SU-DHL-6 (cell line): ENCODE measurements at regions not wholly inside any gene's neighbourhood (a gene's known extent, or its start where the extent isn't known, plus 50 kb on each side); places are given as distances from the start of the nearest gene placed in this dataset.

ENCODE experiments used
- EZH2phosphoT487 ChIP-seq: fragments of 200-600 bp; sonication (generic), shearing (Covaris generic); conservative IDR thresholded peaks from 2 replicates; pipeline ENCODE4 v1.6.1; 2018; ENCODE audit warnings: mild to moderate bottlenecking, antibody characterized with exemption, low read length, moderate library complexity, mixed read lengths
- TF ChIP-seq, protein P1 (sequence below): fragments of 200-600 bp; sonication (generic); IDR thresholded peaks from one replicate; pipeline ENCODE4 v1.5.1; 2017; ENCODE audit warnings: antibody characterized with exemption, mild to moderate bottlenecking, low read length, moderate library complexity; ENCODE audit not compliant: insufficient read depth, poor library complexity, severe bottlenecking

- TF ChIP-seq, protein P1, sequence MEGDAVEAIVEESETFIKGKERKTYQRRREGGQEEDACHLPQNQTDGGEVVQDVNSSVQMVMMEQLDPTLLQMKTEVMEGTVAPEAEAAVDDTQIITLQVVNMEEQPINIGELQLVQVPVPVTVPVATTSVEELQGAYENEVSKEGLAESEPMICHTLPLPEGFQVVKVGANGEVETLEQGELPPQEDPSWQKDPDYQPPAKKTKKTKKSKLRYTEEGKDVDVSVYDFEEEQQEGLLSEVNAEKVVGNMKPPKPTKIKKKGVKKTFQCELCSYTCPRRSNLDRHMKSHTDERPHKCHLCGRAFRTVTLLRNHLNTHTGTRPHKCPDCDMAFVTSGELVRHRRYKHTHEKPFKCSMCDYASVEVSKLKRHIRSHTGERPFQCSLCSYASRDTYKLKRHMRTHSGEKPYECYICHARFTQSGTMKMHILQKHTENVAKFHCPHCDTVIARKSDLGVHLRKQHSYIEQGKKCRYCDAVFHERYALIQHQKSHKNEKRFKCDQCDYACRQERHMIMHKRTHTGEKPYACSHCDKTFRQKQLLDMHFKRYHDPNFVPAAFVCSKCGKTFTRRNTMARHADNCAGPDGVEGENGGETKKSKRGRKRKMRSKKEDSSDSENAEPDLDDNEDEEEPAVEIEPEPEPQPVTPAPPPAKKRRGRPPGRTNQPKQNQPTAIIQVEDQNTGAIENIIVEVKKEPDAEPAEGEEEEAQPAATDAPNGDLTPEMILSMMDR, result no peak
- TF ChIP-seq EZH2phosphoT487, result no peak
These were observed 424.3 kb upstream of the ATP10A start for GRCh38 chr15:26287381-26287780.
